ENCODE measurements at regions not wholly inside any gene's neighbourhood (a gene's known extent, or its start where the extent isn't known, plus 50 kb on each side); places are given as distances from the start of the nearest gene placed in this dataset.

- no peak for TF ChIP-seq CTCF (conservative IDR thresholded peaks at IDR 0.05)
- no peak for TF ChIP-seq EZH2 (IDR thresholded peaks at IDR 0.05; ENCODE audit: low read depth)
Measured at GRCh38 chr15:20357481-20358065, 184.0 kb downstream of the GOLGA6L6 start.
